Neural cell (in vitro differentiated cells): ENCODE measurements at regions not wholly inside any gene's neighbourhood (a gene's known extent, or its start where the extent isn't known, plus 50 kb on each side); places are given as distances from the start of the nearest gene placed in this dataset.

Experiments used
- H2AFZ ChIP-seq: fragments of 200-600, 300-800 bp; sonication (generic), shearing (Covaris generic); 2 replicates; pipeline ENCODE4 v1.6.0; 2014; ENCODE audit warnings: low read depth, mild to moderate bottlenecking, antibody characterized with exemption, low read length, moderate library complexity
- H3F3A ChIP-seq: fragments of 200-600 bp; shearing (Covaris generic); 2 replicates; pipeline ENCODE4 v1.6.1; 2016; ENCODE audit warnings: mild to moderate bottlenecking, moderate library complexity, mixed read lengths, antibody characterized with exemption, low read length; ENCODE audit not compliant: insufficient read depth, poor library complexity, severe bottlenecking
- H3K27ac ChIP-seq: fragments of 200-600, 300-800 bp; sonication (generic), shearing (Covaris generic); 2 replicates; pipeline ENCODE4 v1.5.1; 2014; ENCODE audit warnings: mild to moderate bottlenecking, low read length, moderate library complexity
- H3K27me3 ChIP-seq: fragments of 300-800, 200-600 bp; sonication (generic), shearing (Covaris generic); 2 replicates; pipeline ENCODE4 v1.6.0; 2014; ENCODE audit warnings: mild to moderate bottlenecking, low read depth, low read length, moderate library complexity; ENCODE audit not compliant: insufficient read depth
- H3K36me3 ChIP-seq: fragments of 300-800, 200-600 bp; sonication (generic), shearing (Covaris generic); 2 replicates; pipeline ENCODE4 v1.5.1; 2014; ENCODE audit warnings: mild to moderate bottlenecking, antibody characterized with exemption, low read length, moderate library complexity; ENCODE audit not compliant: insufficient read depth
- H3K4me2 ChIP-seq: fragments of 300-800, 200-600 bp; sonication (generic), shearing (Covaris generic); 2 replicates; pipeline ENCODE4 v1.6.0; 2014; ENCODE audit warnings: mild to moderate bottlenecking, low read length
- H3K4me3 ChIP-seq: fragments of 300-800, 200-600 bp; sonication (generic), shearing (Covaris generic); 2 replicates; pipeline ENCODE4 v1.5.1; 2014; ENCODE audit warnings: mild to moderate bottlenecking, low read length, moderate library complexity
- H3K79me2 ChIP-seq: fragments of 200-600 bp; shearing (Covaris generic); replicated peaks from 2 replicates; pipeline ENCODE4 v1.6.0; 2014; ENCODE audit warnings: mild to moderate bottlenecking, low read length, moderate library complexity; ENCODE audit not compliant: insufficient read depth
- H3K9ac ChIP-seq: fragments of 300-800, 200-600 bp; sonication (generic), shearing (Covaris generic); 2 replicates; pipeline ENCODE4 v1.6.1; 2016; ENCODE audit warnings: mild to moderate bottlenecking, low read length, mixed read lengths
- H3K9me2 ChIP-seq: fragments of 200-600 bp; shearing (Covaris generic); 2 replicates; pipeline ENCODE4 v1.6.1; 2016; ENCODE audit warnings: mild to moderate bottlenecking, low read length, mixed read lengths; ENCODE audit not compliant: insufficient read depth
- H3K9me3 ChIP-seq: fragments of 200-600, 300-800 bp; sonication (generic), shearing (Covaris generic); 2 replicates; pipeline ENCODE4 v1.6.1; 2016; ENCODE audit warnings: mild to moderate bottlenecking, mixed run types, low read length, moderate library complexity, mixed read lengths
- H4K20me1 ChIP-seq: fragments of 200-600 bp; shearing (Covaris generic); 2 replicates; pipeline ENCODE4 v1.6.1; 2016; ENCODE audit warnings: mild to moderate bottlenecking, mixed run types; ENCODE audit not compliant: insufficient read depth
- EP300 ChIP-seq: fragments of 450-650 bp; conservative IDR thresholded peaks from 2 replicates; pipeline ENCODE4 v1.6.1; 2014; ENCODE audit warnings: antibody characterized with exemption, mild to moderate bottlenecking, moderate library complexity; ENCODE audit not compliant: poor library complexity, severe bottlenecking
- EZH2 ChIP-seq: fragments of 200-600, 300-800 bp; shearing (Covaris generic), sonication (generic); IDR thresholded peaks from 2 replicates; pipeline ENCODE4 v1.6.1; 2014; ENCODE audit warnings: antibody characterized with exemption, low read length, borderline replicate concordance, mild to moderate bottlenecking; ENCODE audit not compliant: insufficient read depth, poor library complexity, severe bottlenecking
- MXI1 ChIP-seq: fragments of 450-650 bp; conservative IDR thresholded peaks from 2 replicates; pipeline ENCODE4 v1.6.1; 2014; ENCODE audit warnings: antibody characterized with exemption, mild to moderate bottlenecking; ENCODE audit not compliant: poor library complexity, severe bottlenecking
- POLR2AphosphoS5 ChIP-seq: IDR thresholded peaks from 2 replicates; pipeline ENCODE4 v1.6.1; 2012
- RAD21 ChIP-seq: fragments of 450-650 bp; conservative IDR thresholded peaks from 2 replicates; pipeline ENCODE4 v1.6.1; 2014; ENCODE audit warnings: antibody characterized with exemption, mild to moderate bottlenecking, moderate library complexity
- SMC3 ChIP-seq: fragments of 450-650 bp; conservative IDR thresholded peaks from 2 replicates; pipeline ENCODE4 v1.6.1; 2014; ENCODE audit warnings: antibody characterized with exemption, mild to moderate bottlenecking, moderate library complexity; ENCODE audit not compliant: poor library complexity
- TAF1 ChIP-seq: IDR thresholded peaks from 2 replicates; pipeline ENCODE4 v1.6.1; 2012; ENCODE audit warnings: low read depth
- TF ChIP-seq, protein P1 (sequence below): IDR thresholded peaks from 2 replicates; pipeline ENCODE4 v1.6.1; 2012; ENCODE audit warnings: borderline replicate concordance
- TF ChIP-seq, protein P2 (sequence below): fragments of 450-650 bp; IDR thresholded peaks from 2 replicates; pipeline ENCODE4 v1.5.1; 2014; ENCODE audit warnings: antibody characterized with exemption, mild to moderate bottlenecking, moderate library complexity; ENCODE audit not compliant: poor library complexity, severe bottlenecking

DNA sequence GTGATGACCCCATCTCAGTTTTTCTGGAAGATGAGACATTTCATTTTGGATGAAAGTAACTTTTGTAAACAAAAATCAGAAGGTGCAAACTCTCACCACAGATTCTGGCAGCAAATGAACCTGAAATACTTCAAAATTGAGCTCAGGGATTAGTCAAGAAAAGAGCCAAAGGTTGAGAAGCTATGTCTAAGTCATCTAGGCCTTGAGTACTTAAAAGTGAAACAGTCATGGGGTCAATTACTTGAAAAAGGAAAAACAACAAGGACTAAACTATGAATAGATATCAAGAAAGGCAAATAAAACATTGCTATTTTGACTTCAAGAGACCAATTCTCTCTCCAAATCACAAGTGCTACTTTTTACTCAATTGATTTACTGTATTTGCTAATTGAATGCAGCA is 285.1 kb downstream of the RBM43 start:
- Histone ChIP-seq H4K20me1 (no peaks in the 10 kb centered on the region), H3K27ac (no peak overlapping the region), H3K79me2 (no peaks in the 10 kb centered on the region), H3F3A (no peaks in the 10 kb centered on the region), H3K4me2 (no peak overlapping the region), H2AFZ (no peak overlapping the region), H3K9me3 (no peaks in the 10 kb centered on the region), H3K27me3 (no peaks in the 10 kb centered on the region), H3K9ac (no peak overlapping the region), H3K36me3 (no peaks in the 10 kb centered on the region), H3K9me2 (no peaks in the 10 kb centered on the region), H3K4me3 (no peak overlapping the region)
- TF ChIP-seq TAF1 (no peak), EP300 (no peak), MXI1 (no peak), SMC3 (no peak), RAD21 (no peak), EZH2 (no peak), POLR2AphosphoS5 (no peak)
- TF ChIP-seq, protein P1, sequence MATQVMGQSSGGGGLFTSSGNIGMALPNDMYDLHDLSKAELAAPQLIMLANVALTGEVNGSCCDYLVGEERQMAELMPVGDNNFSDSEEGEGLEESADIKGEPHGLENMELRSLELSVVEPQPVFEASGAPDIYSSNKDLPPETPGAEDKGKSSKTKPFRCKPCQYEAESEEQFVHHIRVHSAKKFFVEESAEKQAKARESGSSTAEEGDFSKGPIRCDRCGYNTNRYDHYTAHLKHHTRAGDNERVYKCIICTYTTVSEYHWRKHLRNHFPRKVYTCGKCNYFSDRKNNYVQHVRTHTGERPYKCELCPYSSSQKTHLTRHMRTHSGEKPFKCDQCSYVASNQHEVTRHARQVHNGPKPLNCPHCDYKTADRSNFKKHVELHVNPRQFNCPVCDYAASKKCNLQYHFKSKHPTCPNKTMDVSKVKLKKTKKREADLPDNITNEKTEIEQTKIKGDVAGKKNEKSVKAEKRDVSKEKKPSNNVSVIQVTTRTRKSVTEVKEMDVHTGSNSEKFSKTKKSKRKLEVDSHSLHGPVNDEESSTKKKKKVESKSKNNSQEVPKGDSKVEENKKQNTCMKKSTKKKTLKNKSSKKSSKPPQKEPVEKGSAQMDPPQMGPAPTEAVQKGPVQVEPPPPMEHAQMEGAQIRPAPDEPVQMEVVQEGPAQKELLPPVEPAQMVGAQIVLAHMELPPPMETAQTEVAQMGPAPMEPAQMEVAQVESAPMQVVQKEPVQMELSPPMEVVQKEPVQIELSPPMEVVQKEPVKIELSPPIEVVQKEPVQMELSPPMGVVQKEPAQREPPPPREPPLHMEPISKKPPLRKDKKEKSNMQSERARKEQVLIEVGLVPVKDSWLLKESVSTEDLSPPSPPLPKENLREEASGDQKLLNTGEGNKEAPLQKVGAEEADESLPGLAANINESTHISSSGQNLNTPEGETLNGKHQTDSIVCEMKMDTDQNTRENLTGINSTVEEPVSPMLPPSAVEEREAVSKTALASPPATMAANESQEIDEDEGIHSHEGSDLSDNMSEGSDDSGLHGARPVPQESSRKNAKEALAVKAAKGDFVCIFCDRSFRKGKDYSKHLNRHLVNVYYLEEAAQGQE: no peak
- TF ChIP-seq, protein P2, sequence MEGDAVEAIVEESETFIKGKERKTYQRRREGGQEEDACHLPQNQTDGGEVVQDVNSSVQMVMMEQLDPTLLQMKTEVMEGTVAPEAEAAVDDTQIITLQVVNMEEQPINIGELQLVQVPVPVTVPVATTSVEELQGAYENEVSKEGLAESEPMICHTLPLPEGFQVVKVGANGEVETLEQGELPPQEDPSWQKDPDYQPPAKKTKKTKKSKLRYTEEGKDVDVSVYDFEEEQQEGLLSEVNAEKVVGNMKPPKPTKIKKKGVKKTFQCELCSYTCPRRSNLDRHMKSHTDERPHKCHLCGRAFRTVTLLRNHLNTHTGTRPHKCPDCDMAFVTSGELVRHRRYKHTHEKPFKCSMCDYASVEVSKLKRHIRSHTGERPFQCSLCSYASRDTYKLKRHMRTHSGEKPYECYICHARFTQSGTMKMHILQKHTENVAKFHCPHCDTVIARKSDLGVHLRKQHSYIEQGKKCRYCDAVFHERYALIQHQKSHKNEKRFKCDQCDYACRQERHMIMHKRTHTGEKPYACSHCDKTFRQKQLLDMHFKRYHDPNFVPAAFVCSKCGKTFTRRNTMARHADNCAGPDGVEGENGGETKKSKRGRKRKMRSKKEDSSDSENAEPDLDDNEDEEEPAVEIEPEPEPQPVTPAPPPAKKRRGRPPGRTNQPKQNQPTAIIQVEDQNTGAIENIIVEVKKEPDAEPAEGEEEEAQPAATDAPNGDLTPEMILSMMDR: no peak

DNA sequence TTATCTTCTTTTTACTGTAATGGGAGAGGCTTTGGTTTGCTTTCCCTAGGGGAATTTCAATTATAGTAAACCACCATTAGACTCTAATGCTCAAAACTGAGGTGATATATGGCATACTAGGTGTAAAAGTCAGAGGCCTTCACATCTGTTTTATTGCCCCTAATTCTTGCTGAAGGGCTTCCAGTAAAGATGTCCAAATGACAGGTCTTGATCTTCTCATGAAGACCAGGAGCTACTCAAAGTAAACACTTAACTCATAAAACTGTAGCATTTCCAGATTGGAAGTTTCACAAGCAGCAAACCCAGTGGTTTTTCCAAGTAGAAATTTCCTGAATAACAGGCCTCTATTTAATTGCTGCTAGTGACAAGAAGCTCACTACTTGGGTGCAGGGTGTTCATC is 286.8 kb downstream of the RBM43 start:
- Histone ChIP-seq H3K79me2 (no peaks in the 10 kb centered on the region), H3K9ac (no peak overlapping the region), H3K36me3 (no peaks in the 10 kb centered on the region), H3K4me2 (no peak overlapping the region), H3K27ac (no peak overlapping the region), H4K20me1 (no peaks in the 10 kb centered on the region), H3K27me3 (no peaks in the 10 kb centered on the region), H3K9me3 (no peaks in the 10 kb centered on the region), H3F3A (no peaks in the 10 kb centered on the region), H3K9me2 (no peaks in the 10 kb centered on the region), H3K4me3 (no peak overlapping the region), H2AFZ (no peak overlapping the region)
- TF ChIP-seq RAD21 (no peak), MXI1 (no peak), EP300 (no peak), SMC3 (no peak), EZH2 (no peak), TAF1 (no peak), POLR2AphosphoS5 (no peak)
- TF ChIP-seq, protein P1: no peak
- TF ChIP-seq, protein P2: no peak
